ENCODE measurements at regions not wholly inside any gene's neighbourhood (a gene's known extent, or its start where the extent isn't known, plus 50 kb on each side); places are given as distances from the start of the nearest gene placed in this dataset.

GRCh38 chr17:71157297-71157696 lies 963.5 kb upstream of the SOX9 start:
- POLR2A ChIA-PET, result no interaction called here
- CTCF ChIA-PET, result no interaction called here

GRCh38 chr17:71158437-71158836 lies 962.4 kb upstream of the SOX9 start:
- POLR2A ChIA-PET, result no interaction called here
- CTCF ChIA-PET, result no interaction called here

GRCh38 chr17:71163121-71163812 lies 957.6 kb upstream of the SOX9 start:
- POLR2A ChIA-PET, result no interaction called here
- CTCF ChIA-PET, result no interaction called here

GRCh38 chr17:71163813-71164122 lies 957.1 kb upstream of the SOX9 start:
- CTCF ChIA-PET, result no interaction called here
- POLR2A ChIA-PET, result no interaction called here

DNA sequence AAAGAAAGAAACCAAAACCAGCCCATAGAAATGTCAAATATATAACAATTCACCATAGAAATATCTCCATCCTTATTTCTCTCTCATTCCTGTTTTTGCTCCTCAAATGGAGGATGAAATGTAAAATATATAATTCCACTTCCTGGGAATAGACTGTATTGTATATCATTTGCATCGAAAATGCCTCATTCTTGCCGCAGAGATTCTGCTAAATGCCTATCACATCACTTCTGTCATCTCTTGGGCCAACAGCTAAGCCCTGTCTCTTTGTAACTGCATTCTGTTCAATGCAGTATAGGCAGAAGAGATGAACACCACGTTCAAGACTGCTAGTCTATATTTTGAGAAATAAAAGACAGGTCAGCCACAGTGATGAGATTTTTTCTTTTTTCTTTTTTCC lies 956.3 kb upstream of the SOX9 start:
- POLR2A ChIA-PET, result no interaction called here
- CTCF ChIA-PET, result no interaction called here

DNA sequence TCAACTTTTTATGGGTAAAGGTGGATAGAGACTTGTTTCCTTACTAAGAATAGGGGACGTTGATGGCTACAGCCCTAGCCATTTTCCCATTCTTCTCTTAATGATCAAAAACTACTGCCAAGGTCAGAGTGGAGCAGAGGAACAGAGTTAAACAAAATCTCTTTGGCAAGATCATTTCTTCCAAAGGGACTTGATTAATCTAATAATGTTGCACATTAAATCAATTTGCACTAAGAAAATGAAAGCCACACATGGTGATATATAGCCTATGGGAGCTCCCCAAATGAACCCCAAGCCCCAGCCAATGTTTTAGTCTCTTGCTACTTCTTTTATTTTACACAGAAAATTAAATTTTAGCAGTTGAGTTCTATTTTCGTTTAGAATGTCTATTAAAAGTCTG lies 954.5 kb upstream of the SOX9 start:
- ChIA-PET POLR2A (no interaction called here), CTCF (no interaction called here)

- CTCF ChIA-PET, result no interaction called here
- POLR2A ChIA-PET, result no interaction called here
Measured at GRCh38 chr17:71168053-71168741, 952.6 kb upstream of the SOX9 start.

DNA sequence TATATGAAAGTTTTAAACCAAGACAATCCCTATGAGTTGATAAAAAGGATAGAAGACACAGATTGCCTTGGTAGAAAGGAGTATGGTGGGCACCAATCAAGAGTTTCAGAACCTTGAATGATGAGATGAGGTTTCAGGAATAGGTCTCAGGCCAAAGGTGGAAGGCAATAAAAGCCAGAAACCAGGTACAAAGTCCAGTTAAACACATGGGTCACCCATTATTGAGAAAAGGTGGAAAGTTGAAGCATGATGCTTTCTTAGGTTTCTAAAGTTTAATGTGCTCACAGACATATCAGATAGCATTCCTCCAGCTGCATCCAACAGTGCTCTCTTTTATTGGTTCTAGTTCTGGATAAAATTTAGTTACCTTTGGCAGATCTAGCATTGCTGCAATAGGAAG lies 950.8 kb upstream of the SOX9 start:
- POLR2A ChIA-PET, result no interaction called here
- CTCF ChIA-PET, result no interaction called here

DNA sequence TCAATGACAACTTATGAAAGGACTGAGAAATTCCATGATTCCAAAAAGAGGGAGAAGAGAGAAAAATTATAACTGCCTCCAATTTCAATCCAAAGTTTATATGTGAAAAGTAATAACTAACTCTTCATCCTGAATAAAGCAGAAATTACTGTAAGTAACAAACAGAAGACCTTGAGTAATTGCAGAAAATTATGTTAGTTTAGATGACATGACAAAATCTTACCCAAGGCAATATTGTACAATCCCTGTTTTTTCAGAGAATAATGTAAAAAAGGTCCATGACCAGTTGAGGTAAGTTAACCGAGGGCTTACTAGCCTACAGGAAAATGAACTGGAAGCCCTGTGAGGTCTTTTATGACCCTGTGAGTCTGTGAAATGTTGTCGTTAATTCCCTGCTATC lies 949.5 kb upstream of the SOX9 start:
- ChIA-PET POLR2A (no interaction called here), CTCF (no interaction called here)

- ChIA-PET POLR2A (no interaction called here), CTCF (no interaction called here)
Measured at GRCh38 chr17:71173991-71174390, 946.8 kb upstream of the SOX9 start.

DNA sequence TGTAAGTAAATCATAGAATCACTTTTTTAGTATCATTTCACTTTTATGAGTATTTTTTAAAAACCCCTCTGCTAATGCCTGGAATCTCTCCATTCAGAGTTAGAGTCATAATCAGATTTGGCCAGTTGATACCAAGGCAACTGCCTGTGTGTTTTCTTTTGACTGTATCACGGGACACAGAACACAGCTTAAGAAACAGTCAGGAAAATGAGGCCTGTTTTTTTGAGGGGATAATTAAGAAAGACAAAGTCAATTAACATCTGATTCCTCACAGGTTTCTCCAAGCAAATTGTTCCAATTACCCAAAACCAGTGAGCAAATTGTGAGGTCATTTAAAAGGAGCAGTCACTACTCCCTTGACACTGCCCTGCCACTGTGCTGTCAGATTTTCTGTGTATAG lies 944.5 kb upstream of the SOX9 start:
- POLR2A ChIA-PET, result no interaction called here
- CTCF ChIA-PET, result no interaction called here

GRCh38 chr17:71176928-71177443 lies 943.8 kb upstream of the SOX9 start:
- POLR2A ChIA-PET, result no interaction called here
- CTCF ChIA-PET, result no interaction called here

- CTCF ChIA-PET, result no interaction called here
- POLR2A ChIA-PET, result no interaction called here
Measured at GRCh38 chr17:71180801-71181385, 939.9 kb upstream of the SOX9 start.

GRCh38 chr17:71183066-71183660 lies 937.7 kb upstream of the SOX9 start:
- POLR2A ChIA-PET, result no interaction called here
- CTCF ChIA-PET, result no interaction called here

DNA sequence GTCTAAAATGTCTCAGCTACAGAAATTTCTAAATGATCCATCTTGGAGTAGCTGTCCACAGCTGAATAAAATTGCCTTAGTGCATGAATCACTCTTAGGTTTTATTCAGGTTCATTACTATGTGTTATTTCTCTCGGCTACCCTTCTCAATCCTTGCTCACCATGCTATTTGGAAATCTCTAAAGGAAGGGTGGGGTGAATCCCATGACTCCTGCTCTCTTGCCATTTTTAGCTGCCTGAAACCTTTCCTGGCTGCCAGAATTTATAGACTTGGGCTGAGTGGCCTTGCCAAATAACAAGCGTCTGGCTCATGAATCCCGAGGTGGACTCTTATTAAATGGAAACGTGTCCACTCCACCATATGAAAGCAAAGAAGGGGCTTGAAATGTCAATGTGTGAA lies 936.1 kb upstream of the SOX9 start:
- CTCF ChIA-PET, result no interaction called here
- POLR2A ChIA-PET, result no interaction called here

DNA sequence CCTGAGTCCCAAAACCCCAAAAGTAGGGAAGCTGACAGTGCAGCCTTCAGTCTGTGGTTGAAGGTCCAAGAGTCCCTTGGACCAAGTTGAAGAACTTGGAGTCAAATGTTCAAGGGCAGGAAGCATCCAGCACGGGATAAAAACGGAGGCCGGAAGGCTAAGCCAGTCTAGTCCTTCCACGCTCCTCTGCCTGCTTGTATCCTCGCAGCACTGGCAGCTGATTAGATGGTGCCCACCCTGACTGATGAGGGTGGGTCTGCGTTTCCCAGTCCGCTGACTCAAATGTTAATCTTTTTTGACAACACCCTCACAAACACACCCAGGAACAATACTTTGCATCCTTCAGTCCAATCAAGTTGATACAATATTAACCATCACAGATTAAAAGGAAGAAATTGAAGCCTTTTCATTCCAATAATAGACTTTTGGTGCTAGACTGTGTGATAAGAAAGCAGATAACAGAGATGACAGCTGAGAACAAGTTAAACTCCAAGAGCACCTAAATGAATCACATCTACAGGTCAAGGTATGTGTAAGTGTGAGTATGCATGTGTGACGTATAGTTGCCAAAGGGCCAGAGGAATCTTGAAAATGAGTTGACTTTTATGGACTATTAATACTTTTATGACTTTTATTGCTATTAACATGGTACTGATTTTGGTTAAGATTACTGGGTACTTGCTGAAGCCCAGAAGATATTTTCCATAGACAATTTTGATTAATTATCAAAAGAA lies 933.5 kb upstream of the SOX9 start:
- CTCF ChIA-PET, result no interaction called here
- POLR2A ChIA-PET, result no interaction called here

DNA sequence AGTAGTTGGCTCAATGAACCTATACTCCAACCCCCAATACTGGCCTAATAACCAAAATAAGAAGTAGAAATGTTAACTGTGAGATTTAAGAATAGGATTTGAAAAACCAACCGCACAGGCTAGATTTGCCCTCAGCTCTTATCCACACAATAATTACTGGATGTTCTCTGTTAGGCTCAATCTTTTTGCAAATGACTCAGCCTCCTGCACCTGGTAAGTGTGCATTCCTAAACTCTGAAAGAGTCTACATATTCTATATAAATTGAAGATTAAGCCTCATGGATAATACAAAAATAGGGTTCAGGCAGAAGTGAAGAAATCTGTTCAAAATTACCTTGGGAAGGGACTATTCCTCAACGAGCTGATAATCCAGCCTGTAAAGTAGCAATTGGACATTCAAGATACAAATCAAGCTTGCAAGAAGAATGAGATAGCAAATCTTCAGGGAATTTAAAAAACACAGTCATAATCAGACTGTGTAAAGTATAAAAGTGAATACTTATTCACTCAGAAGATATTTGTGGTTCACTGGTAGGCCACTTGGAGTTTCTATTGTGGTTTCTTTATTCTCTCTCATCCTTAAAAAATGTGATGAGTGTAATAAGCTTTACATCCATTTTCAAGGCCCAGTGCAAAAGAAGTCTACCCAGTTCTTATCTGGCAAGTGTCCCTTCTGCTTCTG lies 931.9 kb upstream of the SOX9 start:
- ChIA-PET CTCF (no interaction called here), POLR2A (no interaction called here)

- ChIA-PET POLR2A (no interaction called here), CTCF (no interaction called here)
Measured at GRCh38 chr17:71189493-71189831, 931.4 kb upstream of the SOX9 start.

GRCh38 chr17:71192039-71192555 lies 928.7 kb upstream of the SOX9 start:
- POLR2A ChIA-PET, result no interaction called here

GRCh38 chr17:71192848-71193247 lies 928.0 kb upstream of the SOX9 start:
- CTCF ChIA-PET, result no interaction called here
- POLR2A ChIA-PET, result no interaction called here

More at GRCh38 chr17:71192039-71192555, 928.7 kb upstream of the SOX9 start:
- CTCF ChIA-PET, result no interaction called here

Data from activated CD8-positive, alpha-beta memory T cell treated with anti-CD3 and anti-CD28 coated beads for 36 hours (primary cell).